Mesenchymal stem cell (in vitro differentiated cells and primary cell): ENCODE measurements at regions not wholly inside any gene's neighbourhood (a gene's known extent, or its start where the extent isn't known, plus 50 kb on each side); places are given as distances from the start of the nearest gene placed in this dataset.

ENCODE experiments used
- DNase-seq: peaks from one replicate; pipeline ENCODE4 v3.0.0-alpha.2; 2013
- H2AFZ ChIP-seq: one replicate; pipeline ENCODE4 v1.6.1; 2013; ENCODE audit warnings: low read depth, mild to moderate bottlenecking, control low read depth, inconsistent platforms, low read length, moderate library complexity
- H2AK5ac ChIP-seq: 2 replicates; pipeline ENCODE4 v1.6.1; 2013; ENCODE audit warnings: low read length, moderate library complexity, mild to moderate bottlenecking, inconsistent platforms; ENCODE audit not compliant: severe bottlenecking
- H2BK120ac ChIP-seq: one replicate; pipeline ENCODE4 v1.6.1; 2013; ENCODE audit warnings: low read depth, mild to moderate bottlenecking, inconsistent platforms, low read length, moderate library complexity
- H2BK12ac ChIP-seq, 2 experiments: one replicate each; pipeline ENCODE4 v1.6.1; 2013; ENCODE audit warnings: inconsistent platforms in 2 of 2, low read length in 2 of 2, mild to moderate bottlenecking in 2 of 2, moderate library complexity in 2 of 2, control low read depth in 1 of 2
- H2BK15ac ChIP-seq: one replicate; pipeline ENCODE4 v1.6.1; 2013; ENCODE audit warnings: mild to moderate bottlenecking, low read depth, inconsistent platforms; ENCODE audit not compliant: poor library complexity, severe bottlenecking
- H2BK5ac ChIP-seq: 2 replicates; pipeline ENCODE4 v1.6.1; 2013; ENCODE audit warnings: low read depth, mild to moderate bottlenecking, low read length, control low read depth, inconsistent platforms; ENCODE audit not compliant: poor library complexity, severe bottlenecking
- H3K14ac ChIP-seq, 2 experiments: one replicate each; pipeline ENCODE4 v1.6.1; 2013; ENCODE audit warnings: inconsistent platforms in 2 of 2, low read length in 2 of 2, control low read depth in 1 of 2, mild to moderate bottlenecking in 1 of 2, moderate library complexity in 1 of 2
- H3K18ac ChIP-seq, 2 experiments: one replicate each; pipeline ENCODE4 v1.6.1; 2013; ENCODE audit warnings: inconsistent platforms in 2 of 2, low read length in 2 of 2, control low read depth in 1 of 2, low read depth in 1 of 2, mild to moderate bottlenecking in 1 of 2
- H3K23ac ChIP-seq, 2 experiments: one replicate each; pipeline ENCODE4 v1.6.1; 2013; ENCODE audit warnings: inconsistent platforms in 2 of 2, low read length in 2 of 2, mild to moderate bottlenecking in 2 of 2, moderate library complexity in 2 of 2, control low read depth in 1 of 2
- H3K27ac ChIP-seq: 2 replicates; pipeline ENCODE4 v1.5.1; 2013; ENCODE audit warnings: mild to moderate bottlenecking, moderate library complexity, low read length, control low read depth, inconsistent platforms; ENCODE audit not compliant: poor library complexity, severe bottlenecking
- H3K27me3 ChIP-seq, 2 experiments: 2 replicates each; pipeline versions ENCODE4 v1.6.1 to v1.7.0; 2013; ENCODE audit warnings: low read length in 2 of 2, mild to moderate bottlenecking in 2 of 2, moderate library complexity in 2 of 2, control low read depth in 1 of 2, inconsistent platforms in 1 of 2; ENCODE audit not compliant: control insufficient read depth in 1 of 2, insufficient read depth in 1 of 2
- H3K36me3 ChIP-seq, 2 experiments: 2 replicates each; pipeline versions ENCODE4 v1.6.1 to v1.7.0; 2013; ENCODE audit warnings: low read length in 2 of 2, control low read depth in 1 of 2, inconsistent platforms in 1 of 2, low read depth in 1 of 2, mild to moderate bottlenecking in 1 of 2; ENCODE audit not compliant: insufficient read depth in 2 of 2, control insufficient read depth in 1 of 2
- H3K4ac ChIP-seq, 2 experiments: one replicate each; pipeline ENCODE4 v1.6.1; 2013; ENCODE audit warnings: inconsistent platforms in 2 of 2, low read length in 2 of 2, mild to moderate bottlenecking in 2 of 2, moderate library complexity in 2 of 2, control low read depth in 1 of 2, low read depth in 1 of 2
- H3K4me1 ChIP-seq: 2 replicates; pipeline ENCODE4 v1.6.1; 2013; ENCODE audit warnings: low read depth, low read length, control low read depth; ENCODE audit not compliant: control insufficient read depth, insufficient read depth
- H3K4me2 ChIP-seq: 2 replicates; pipeline ENCODE4 v1.6.1; 2013; ENCODE audit warnings: low read length, mild to moderate bottlenecking, inconsistent platforms; ENCODE audit not compliant: poor library complexity, severe bottlenecking
- H3K4me3 ChIP-seq, 2 experiments: 2 replicates each; pipeline versions ENCODE4 v1.5.1 to v1.7.0; 2013; ENCODE audit warnings: low read length in 2 of 2, mild to moderate bottlenecking in 2 of 2, control low read depth in 1 of 2, low read depth in 1 of 2; ENCODE audit not compliant: insufficient read depth in 1 of 2
- H3K79me1 ChIP-seq: replicated peaks from 2 replicates; pipeline ENCODE4 v1.6.1; 2013; ENCODE audit warnings: mild to moderate bottlenecking, control low read depth, low read length, inconsistent platforms; ENCODE audit not compliant: poor library complexity, severe bottlenecking
- H3K9ac ChIP-seq: 2 replicates; pipeline ENCODE4 v1.7.0; 2013; ENCODE audit warnings: mild to moderate bottlenecking, low read length, moderate library complexity
- H3K9me3 ChIP-seq: 2 replicates; pipeline ENCODE4 v1.7.0; 2013; ENCODE audit warnings: mild to moderate bottlenecking, low read length; ENCODE audit not compliant: control insufficient read depth
- H4K8ac ChIP-seq: one replicate; pipeline ENCODE4 v1.6.1; 2013; ENCODE audit warnings: inconsistent platforms, mild to moderate bottlenecking, low read length, moderate library complexity
- H4K91ac ChIP-seq: one replicate; pipeline ENCODE4 v1.6.1; 2013; ENCODE audit warnings: mild to moderate bottlenecking, low read length, inconsistent platforms
- WGBS: methylation state at CpG from one replicate; pipeline ENCODE4 v1.1.7; 2013; ENCODE audit warnings: mixed read lengths; 5-methylcytosine and 5-hydroxymethylcytosine counted together

GRCh38 chr6:6997263-6998193, 110.2 kb upstream of the RREB1 start:
- Histone ChIP-seq H3K4me2 (no peak overlapping the region), H2BK15ac (no peak overlapping the region), H3K27ac (no peak overlapping the region), H2BK5ac (no peak overlapping the region), H2AK5ac (no peak overlapping the region), H3K4me3 (no peak overlapping the region), H4K91ac (no peak overlapping the region), H3K23ac (no peak overlapping the region), H3K9me3 (no peaks in the 10 kb centered on the region), H3K18ac (no peak overlapping the region), H3K14ac (no peak overlapping the region), H2AFZ (no peak overlapping the region), H3K79me1 (no peaks in the 10 kb centered on the region), H3K4ac (no peak overlapping the region), H3K27me3 (no peaks in the 10 kb centered on the region), H4K8ac (no peak overlapping the region), H3K9ac (no peak overlapping the region), H2BK12ac (no peak overlapping the region), H3K4me1 (no peaks in the 10 kb centered on the region), H3K36me3 (no peaks in the 10 kb centered on the region), H2BK120ac (no peak overlapping the region)
- WGBS = 79% methylated on average over 11 of the region's 11 CpGs
- DNase-seq = no peak

- no peak overlapping the region for H2BK120ac ChIP-seq
- H2AK5ac ChIP-seq = no peak overlapping the region
- H2BK5ac ChIP-seq = no peak overlapping the region
- H3K23ac ChIP-seq = no peak overlapping the region
- H3K27ac ChIP-seq = no peak overlapping the region
- no peak overlapping the region for H2BK12ac ChIP-seq
- peak; percentile 3 for DNase-seq
- no peak overlapping the region for H3K18ac ChIP-seq
- H3K4ac ChIP-seq = no peak overlapping the region
- H3K27me3 ChIP-seq = no peaks in the 10 kb centered on the region
- H4K91ac ChIP-seq = no peak overlapping the region
- H3K9ac ChIP-seq = peak overlapping the region; percentile 10
- H3K9me3 ChIP-seq = no peaks in the 10 kb centered on the region
- H3K4me1 ChIP-seq = no peaks in the 10 kb centered on the region
- H3K4me3 ChIP-seq = no peak overlapping the region
- no peak overlapping the region for H4K8ac ChIP-seq
- no peak overlapping the region for H3K4me2 ChIP-seq
- no peak overlapping the region for H3K14ac ChIP-seq
- H3K36me3 ChIP-seq = no peaks in the 10 kb centered on the region
- no peak overlapping the region for H2BK15ac ChIP-seq
- H2AFZ ChIP-seq = no peak overlapping the region
- 62% methylated on average over 5 of the region's 6 CpGs for WGBS
- no peaks in the 10 kb centered on the region for H3K79me1 ChIP-seq
Measured at GRCh38 chr6:6998194-6998569, 109.6 kb upstream of the RREB1 start.

DNA sequence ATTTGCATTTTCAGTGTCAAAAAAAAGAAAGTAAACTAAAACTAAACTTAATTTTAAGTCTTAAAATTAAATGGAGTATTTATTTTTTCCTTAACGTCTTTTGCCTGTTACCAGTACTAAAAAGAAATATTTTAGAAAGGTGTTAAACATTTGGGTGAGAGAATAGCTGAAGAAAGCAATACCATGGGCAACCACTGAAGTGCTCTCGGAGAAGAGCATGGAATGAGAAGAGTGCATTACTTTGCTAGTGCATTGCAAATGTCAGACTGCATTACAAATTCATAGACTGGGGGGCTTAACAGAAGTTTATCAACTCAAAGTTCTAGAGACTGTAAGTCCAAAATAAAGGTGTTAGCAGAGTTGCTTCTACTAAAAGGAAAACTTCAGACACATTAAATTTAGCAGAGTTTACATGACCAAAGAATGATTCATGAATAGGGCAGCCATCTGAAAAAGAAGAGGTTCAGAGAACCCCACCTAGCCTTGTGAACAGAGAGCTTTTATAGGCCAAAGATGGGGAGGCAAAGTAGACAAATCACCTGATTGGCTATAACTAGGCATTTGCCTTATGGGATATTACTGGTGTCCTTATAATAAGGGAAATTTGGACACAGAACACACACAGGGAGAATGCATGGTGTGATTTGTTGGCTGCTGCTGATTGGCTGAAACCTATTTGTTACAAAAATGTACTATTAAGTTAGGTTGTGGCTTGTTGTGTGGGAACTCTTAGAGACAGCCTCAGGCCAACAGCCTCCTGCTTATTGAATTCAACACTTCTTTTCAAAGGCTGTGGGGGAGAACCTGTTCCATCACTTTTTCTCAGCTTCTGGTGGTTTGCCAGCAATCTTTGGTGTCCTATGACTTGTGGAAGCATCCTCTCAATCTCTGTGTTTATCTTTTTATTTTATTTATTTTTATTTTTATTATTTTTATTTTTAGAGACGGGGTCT, 106.7 kb upstream of the RREB1 start:
- Histone ChIP-seq H3K4me3 (no peak overlapping the region), H3K27ac (no peak overlapping the region), H3K27me3 (no peaks in the 10 kb centered on the region), H4K8ac (no peak overlapping the region), H3K9ac (no peak overlapping the region), H2BK5ac (no peak overlapping the region), H3K18ac (no peak overlapping the region), H3K79me1 (no peaks in the 10 kb centered on the region), H2BK15ac (no peak overlapping the region), H2AFZ (no peak overlapping the region), H3K23ac (no peak overlapping the region), H3K9me3 (no peaks in the 10 kb centered on the region), H3K4me1 (no peaks in the 10 kb centered on the region), H3K36me3 (no peaks in the 10 kb centered on the region), H2BK120ac (no peak overlapping the region), H2AK5ac (no peak overlapping the region), H3K4ac (no peak overlapping the region), H4K91ac (no peak overlapping the region), H3K14ac (no peak overlapping the region), H3K4me2 (no peak overlapping the region), H2BK12ac (no peak overlapping the region)
- WGBS = 89% methylated on average over 3 of the region's 3 CpGs
- no peak for DNase-seq

DNA sequence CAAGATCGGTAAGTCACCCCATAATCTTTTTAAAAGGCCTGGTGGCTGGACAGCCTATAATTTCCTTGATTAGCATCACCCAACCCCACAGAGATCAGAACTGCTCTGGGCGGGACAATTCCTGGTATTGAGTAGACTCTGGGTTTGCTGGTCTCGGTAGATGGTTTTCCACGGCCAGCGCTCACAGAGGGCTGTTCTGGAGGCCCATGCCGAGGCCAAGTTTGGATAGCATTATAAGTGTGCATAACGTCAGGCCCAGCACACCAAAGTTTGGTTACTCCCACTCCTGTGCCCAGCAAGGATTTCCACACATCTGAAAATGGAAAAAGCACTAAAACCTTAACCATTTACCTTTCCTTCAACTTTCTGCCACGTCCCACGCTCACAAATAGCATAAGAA, 104.7 kb upstream of the RREB1 start:
- H2BK120ac ChIP-seq = no peak overlapping the region
- no peaks in the 10 kb centered on the region for H3K36me3 ChIP-seq
- H2BK12ac ChIP-seq = no peak overlapping the region
- no peak overlapping the region for H2AK5ac ChIP-seq
- H3K9me3 ChIP-seq = no peaks in the 10 kb centered on the region
- no peak overlapping the region for H3K14ac ChIP-seq
- H3K18ac ChIP-seq = no peak overlapping the region
- no peak overlapping the region for H3K4ac ChIP-seq
- no peak overlapping the region for H4K8ac ChIP-seq
- H3K27me3 ChIP-seq = no peaks in the 10 kb centered on the region
- H2BK5ac ChIP-seq = no peak overlapping the region
- no peak overlapping the region for H2AFZ ChIP-seq
- H4K91ac ChIP-seq = peak overlapping the region; percentile 15
- no peak overlapping the region for H3K4me2 ChIP-seq
- DNase-seq = no peak
- no peak overlapping the region for H3K23ac ChIP-seq
- no peaks in the 10 kb centered on the region for H3K79me1 ChIP-seq
- H2BK15ac ChIP-seq = no peak overlapping the region
- no peak overlapping the region for H3K4me3 ChIP-seq
- H3K27ac ChIP-seq = no peak overlapping the region
- H3K4me1 ChIP-seq = no peaks in the 10 kb centered on the region
- no peak overlapping the region for H3K9ac ChIP-seq
- WGBS = 97% methylated on average over 8 of the region's 9 CpGs
